PC-3 (cell line): ENCODE measurements at regions not wholly inside any gene's neighbourhood (a gene's known extent, or its start where the extent isn't known, plus 50 kb on each side); places are given as distances from the start of the nearest gene placed in this dataset.

Source experiments
- ATAC-seq: fragments of 200-7000 bp; cut with Tn5 transposase; 2 replicates; pipeline ENCODE4 v1.9.1; 2020; ENCODE audit warnings: mild to moderate bottlenecking, moderate library complexity
- BruUV-seq: library from RNA; stranded (reverse); fragments of 400-500 nt; replicated peaks from 2 replicates; lab custom pipeline; 2021; lab: Mats Ljungman, UMichigan
- CTCF ChIA-PET: fragments of 300-600 bp; sonication (Branson Sonifier 250); formaldehyde crosslinking; loops from one replicate; lab custom pipeline; 2022; ENCODE audit warnings: antibody characterized with exemption; lab: Charles Lee
- POLR2A ChIA-PET: fragments of 300-600 bp; sonication (Branson Sonifier 250); formaldehyde crosslinking; loops from one replicate; lab custom pipeline; 2022; ENCODE audit warnings: antibody characterized with exemption; ENCODE audit not compliant: unreplicated experiment; lab: Charles Lee
- DNase-seq: peaks from one replicate; pipeline ENCODE4 v3.0.0-alpha.2; 2015
- H2AFZ ChIP-seq: fragments of 300-600 bp; sonication (generic); 2 replicates; pipeline ENCODE4 v1.6.0; 2016; ENCODE audit warnings: antibody characterized with exemption, low read length
- H3F3A ChIP-seq: fragments of 300-600 bp; sonication (generic); one replicate; pipeline ENCODE4 v1.6.0; 2017; ENCODE audit warnings: antibody characterized with exemption, low read length, control low read depth, mild to moderate bottlenecking; ENCODE audit not compliant: unreplicated experiment
- H3K27ac ChIP-seq: fragments of 300-600 bp; sonication (generic); 2 replicates; pipeline ENCODE4 v1.5.1; 2016; ENCODE audit warnings: mild to moderate bottlenecking, low read length
- H3K27me3 ChIP-seq: fragments of 300-600 bp; sonication (generic); 2 replicates; pipeline ENCODE4 v1.6.1; 2016; ENCODE audit warnings: low read length, mixed read lengths
- H3K36me3 ChIP-seq: fragments of 300-600 bp; sonication (generic); 2 replicates; pipeline ENCODE4 v1.6.1; 2016; ENCODE audit warnings: low read depth, mixed run types, low read length, mixed read lengths
- H3K4me1 ChIP-seq: fragments of 300-600 bp; sonication (generic); 2 replicates; pipeline ENCODE4 v1.5.1; 2016; ENCODE audit warnings: low read length; ENCODE audit not compliant: insufficient read depth
- H3K4me2 ChIP-seq: fragments of 300-600 bp; sonication (generic); 2 replicates; pipeline ENCODE4 v1.6.0; 2016; ENCODE audit warnings: low read length
- H3K4me3 ChIP-seq: fragments of 300-600 bp; sonication (generic); 2 replicates; pipeline ENCODE4 v1.5.1; 2016; ENCODE audit warnings: mild to moderate bottlenecking, low read length, mixed read lengths
- H3K79me2 ChIP-seq: fragments of 300-600 bp; sonication (generic); 2 replicates; pipeline ENCODE4 v1.6.1; 2017; ENCODE audit warnings: low read length, mixed read lengths
- H3K9ac ChIP-seq: fragments of 300-600 bp; sonication (generic); 2 replicates; pipeline ENCODE4 v1.6.0; 2016; ENCODE audit warnings: mild to moderate bottlenecking, low read length
- H3K9me2 ChIP-seq: fragments of 300-600 bp; sonication (generic); replicated peaks from 2 replicates; pipeline ENCODE4 v1.6.1; 2016; ENCODE audit warnings: mixed run types, low read length, mixed read lengths
- H3K9me3 ChIP-seq: fragments of 300-600 bp; sonication (generic); 2 replicates; pipeline ENCODE4 v1.6.1; 2016; ENCODE audit warnings: low read length, mixed read lengths
- H4K20me1 ChIP-seq: fragments of 300-600 bp; sonication (generic); 2 replicates; pipeline ENCODE4 v1.6.1; 2016; ENCODE audit warnings: low read length, mixed read lengths
- EZH2 ChIP-seq: fragments of 300-600 bp; sonication (generic); IDR thresholded peaks from one replicate; pipeline ENCODE4 v1.6.1; 2017; ENCODE audit warnings: antibody characterized with exemption, mild to moderate bottlenecking, low read length; ENCODE audit not compliant: unreplicated experiment
- EZH2phosphoT487 ChIP-seq: fragments of 300-600 bp; sonication (generic); IDR thresholded peaks from 2 replicates; pipeline ENCODE4 v1.6.1; 2018; ENCODE audit warnings: mild to moderate bottlenecking, antibody characterized with exemption, low read length, borderline replicate concordance
- intact Hi-C: fragments of 100-400 bp; cut with micrococcal nuclease; formaldehyde crosslinking; loops from 2 replicates; pipeline ENCODE4 v1.9.0; 2023
- TF ChIP-seq, protein P1 (sequence below): fragments of 300-600 bp; sonication (generic); conservative IDR thresholded peaks from 2 replicates; pipeline ENCODE4 v1.5.1; 2017; ENCODE audit warnings: antibody characterized with exemption, low read depth, mild to moderate bottlenecking, low read length

DNA sequence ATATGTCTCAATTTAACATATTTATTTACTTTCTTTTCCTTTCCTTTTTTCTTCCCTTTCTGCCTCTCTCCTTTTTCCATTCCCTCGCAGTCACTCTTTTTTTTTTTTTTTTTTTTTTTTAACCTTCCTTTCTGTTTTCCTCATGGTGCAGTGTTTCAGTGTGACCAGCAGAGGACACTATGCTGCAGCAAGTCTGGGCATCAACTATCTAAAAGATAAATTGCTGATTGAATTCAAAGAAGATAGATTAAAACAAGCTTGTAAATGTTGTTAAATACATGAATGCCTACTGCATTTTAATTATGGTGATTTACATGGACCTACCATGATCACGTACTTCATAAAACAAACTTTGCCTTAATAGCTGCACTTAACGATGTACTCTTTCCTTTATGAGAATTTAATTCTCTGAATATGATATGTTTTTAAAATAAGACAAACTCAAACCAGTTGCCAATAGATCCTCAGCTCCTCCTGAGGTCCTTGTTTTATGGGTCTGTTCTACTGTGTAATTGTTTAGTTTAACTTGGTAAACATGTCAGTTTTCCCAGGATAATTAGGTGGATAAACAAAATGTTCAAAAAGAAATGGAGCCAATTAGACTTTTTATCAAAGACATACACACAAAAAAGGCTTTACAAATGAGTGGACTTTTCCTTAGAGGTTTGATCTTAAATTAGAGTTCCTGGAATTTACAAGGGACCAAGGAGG, 101.0 kb upstream of the AGR3 start:
- intact Hi-C loops, result loop anchor here (1.0 to 5.0 kb wide), 10 partner anchors 56 to 664 kb away; no protein-coding TSS in a partner anchor

DNA sequence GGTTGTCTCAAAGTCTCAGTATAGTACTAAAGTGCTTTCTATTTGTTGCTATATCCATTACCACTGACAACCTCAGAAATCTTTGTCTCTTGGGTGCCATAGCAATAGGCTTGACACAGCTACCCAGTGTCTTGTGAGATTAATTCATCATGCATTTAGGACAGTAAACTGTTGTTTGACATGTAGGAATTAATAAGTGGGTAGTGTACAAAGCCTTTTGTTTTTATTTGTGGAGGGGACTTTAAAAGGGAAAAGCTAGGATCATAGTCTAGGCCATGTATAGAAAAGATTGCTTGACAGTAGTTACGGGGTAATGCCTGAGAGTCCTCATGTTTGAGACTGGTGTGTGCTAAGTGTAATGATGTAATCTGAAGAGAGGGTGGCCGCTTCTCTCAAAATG, 102.6 kb upstream of the AGR3 start:
- H3K4me3 ChIP-seq, result no peak overlapping the region
- DNase-seq (no peak), ATAC-seq (no peak)
- no peaks in the 10 kb centered on the region for H3K79me2 ChIP-seq
- H3F3A ChIP-seq, result no peaks in the 10 kb centered on the region
- H3K4me2 ChIP-seq, result no peak overlapping the region
- TF ChIP-seq EZH2, result no peak
- TF ChIP-seq EZH2phosphoT487, result no peak
- TF ChIP-seq, protein P1, sequence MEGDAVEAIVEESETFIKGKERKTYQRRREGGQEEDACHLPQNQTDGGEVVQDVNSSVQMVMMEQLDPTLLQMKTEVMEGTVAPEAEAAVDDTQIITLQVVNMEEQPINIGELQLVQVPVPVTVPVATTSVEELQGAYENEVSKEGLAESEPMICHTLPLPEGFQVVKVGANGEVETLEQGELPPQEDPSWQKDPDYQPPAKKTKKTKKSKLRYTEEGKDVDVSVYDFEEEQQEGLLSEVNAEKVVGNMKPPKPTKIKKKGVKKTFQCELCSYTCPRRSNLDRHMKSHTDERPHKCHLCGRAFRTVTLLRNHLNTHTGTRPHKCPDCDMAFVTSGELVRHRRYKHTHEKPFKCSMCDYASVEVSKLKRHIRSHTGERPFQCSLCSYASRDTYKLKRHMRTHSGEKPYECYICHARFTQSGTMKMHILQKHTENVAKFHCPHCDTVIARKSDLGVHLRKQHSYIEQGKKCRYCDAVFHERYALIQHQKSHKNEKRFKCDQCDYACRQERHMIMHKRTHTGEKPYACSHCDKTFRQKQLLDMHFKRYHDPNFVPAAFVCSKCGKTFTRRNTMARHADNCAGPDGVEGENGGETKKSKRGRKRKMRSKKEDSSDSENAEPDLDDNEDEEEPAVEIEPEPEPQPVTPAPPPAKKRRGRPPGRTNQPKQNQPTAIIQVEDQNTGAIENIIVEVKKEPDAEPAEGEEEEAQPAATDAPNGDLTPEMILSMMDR, result no peak
- ChIA-PET CTCF (no interaction called here), POLR2A (no interaction called here)
- no peak overlapping the region for H3K9ac ChIP-seq
- H4K20me1 ChIP-seq, result no peaks in the 10 kb centered on the region
- H3K27me3 ChIP-seq, result no peaks in the 10 kb centered on the region
- H3K36me3 ChIP-seq, result no peaks in the 10 kb centered on the region
- BruUV-seq, result no TSS peak
- intact Hi-C loops, result loop anchor here (5.0 kb wide), 1 partner anchor 78 kb away; no protein-coding TSS in a partner anchor
- peaks cover 34% of the 10 kb centered on the region for H3K4me1 ChIP-seq
- no peaks in the 10 kb centered on the region for H3K9me3 ChIP-seq
- no peaks in the 10 kb centered on the region for H3K9me2 ChIP-seq
- no peak overlapping the region for H2AFZ ChIP-seq
- no peak overlapping the region for H3K27ac ChIP-seq

More for the DNA sequence above, 101.0 kb upstream of the AGR3 start:
- Histone ChIP-seq H3K27me3 (no peaks in the 10 kb centered on the region), H2AFZ (0 out of 2 replicates have a peak overlapping the region, but pooled peaks have one; percentile 23), H4K20me1 (no peaks in the 10 kb centered on the region), H3K4me2 (peak overlapping the region; percentile 24), H3K9me2 (no peaks in the 10 kb centered on the region), H3K36me3 (no peaks in the 10 kb centered on the region), H3K9me3 (no peaks in the 10 kb centered on the region), H3K9ac (peak overlapping the region; percentile 17), H3F3A (no peaks in the 10 kb centered on the region), H3K27ac (peak overlapping the region; percentile 23), H3K4me3 (no peak overlapping the region), H3K4me1 (peaks cover 43% of the 10 kb centered on the region), H3K79me2 (no peaks in the 10 kb centered on the region)
- POLR2A ChIA-PET, result no interaction called here
- BruUV-seq, result no TSS peak
- TF ChIP-seq EZH2phosphoT487 (no peak), EZH2 (no peak)
- TF ChIP-seq, protein P1, result peak; percentile 93
- CTCF ChIA-PET, result interaction anchor here (0.6 to 1.7 kb wide), 13 partner anchors 50 to 960 kb away, joined by 3 to 15 read pairs (median 4); partner anchors contain the start of gene AHR
- DNase-seq, result peak; percentile 64
- ATAC-seq, result no peak

DNA sequence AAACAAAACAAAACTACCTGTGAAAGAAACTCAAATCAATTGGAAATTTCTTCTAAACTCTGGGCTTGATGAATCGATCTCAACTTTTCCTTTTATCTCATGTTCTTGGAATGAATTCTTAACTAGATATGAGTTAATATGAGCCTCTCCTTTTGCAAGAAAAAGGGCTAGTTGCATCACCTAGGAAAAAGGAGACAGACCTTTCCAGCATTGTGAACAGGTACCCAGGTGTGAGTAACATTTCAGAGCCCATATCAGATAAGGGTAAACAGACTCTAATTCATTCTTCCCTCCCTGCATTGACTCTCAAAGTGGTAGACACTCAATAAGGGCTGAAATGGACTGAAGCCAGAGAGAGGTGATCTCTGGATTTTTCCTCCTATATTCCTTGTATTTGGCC, 103.8 kb upstream of the AGR3 start:
- Histone ChIP-seq H3K4me3 (no peak overlapping the region), H2AFZ (no peak overlapping the region), H3K27ac (no peak overlapping the region), H3K9ac (no peak overlapping the region), H3K79me2 (no peaks in the 10 kb centered on the region), H3K4me2 (no peak overlapping the region), H3F3A (no peaks in the 10 kb centered on the region), H3K36me3 (no peaks in the 10 kb centered on the region), H4K20me1 (no peaks in the 10 kb centered on the region), H3K9me2 (no peaks in the 10 kb centered on the region), H3K9me3 (no peaks in the 10 kb centered on the region), H3K27me3 (no peaks in the 10 kb centered on the region), H3K4me1 (peaks cover 32% of the 10 kb centered on the region)
- BruUV-seq, result no TSS peak
- ATAC-seq (no peak), DNase-seq (no peak)
- ChIA-PET POLR2A (no interaction called here), CTCF (no interaction called here)
- intact Hi-C loops, result no loop called here
- no peak for TF ChIP-seq EZH2phosphoT487
